ENCODE measurements at regions not wholly inside any gene's neighbourhood (a gene's known extent, or its start where the extent isn't known, plus 50 kb on each side); places are given as distances from the start of the nearest gene placed in this dataset.

- no peak for TF ChIP-seq POLR2AphosphoS5 (IDR thresholded peaks at IDR 0.05)
- no peak for TF ChIP-seq EP300 (IDR thresholded peaks at IDR 0.05)
Measured at GRCh38 chr2:133680343-133681049, 112.2 kb upstream of the NCKAP5 start.

All from gastroesophageal sphincter (tissue), 2 donors.